AG10803 (cell line): ENCODE measurements at regions not wholly inside any gene's neighbourhood (a gene's known extent, or its start where the extent isn't known, plus 50 kb on each side); places are given as distances from the start of the nearest gene placed in this dataset.

Experiments
- DNase-seq: peaks from one replicate; pipeline ENCODE4 v3.0.0; 2010; ENCODE audit warnings: low read depth
- H3K4me3 ChIP-seq: 2 replicates; pipeline ENCODE4 v1.5.1; 2011; ENCODE audit warnings: mild to moderate bottlenecking, low read length, control low read depth
- CTCF ChIP-seq: conservative IDR thresholded peaks from 2 replicates; pipeline ENCODE4 v1.5.1; 2011; ENCODE audit warnings: mild to moderate bottlenecking, low read length, control low read depth, inconsistent platforms

- TF ChIP-seq CTCF: no peak
- H3K4me3 ChIP-seq: no peak overlapping the region
- DNase-seq: peak; percentile 35
Observed at GRCh38 chr1:201710632-201711597, 118.0 kb upstream of the IPO9 start.

- TF ChIP-seq CTCF: no peak
- no peak overlapping the region for H3K4me3 ChIP-seq
- DNase-seq: peak; percentile 58
Observed at GRCh38 chr1:201711811-201712210, 117.1 kb upstream of the IPO9 start.

GRCh38 chr1:201712387-201713085, 116.4 kb upstream of the IPO9 start:
- no peak for TF ChIP-seq CTCF
- H3K4me3 ChIP-seq: no peak overlapping the region
- DNase-seq: no peak

- no peak for TF ChIP-seq CTCF
- H3K4me3 ChIP-seq: no peak overlapping the region
- peak; percentile 99 for DNase-seq
Observed at GRCh38 chr1:201713086-201713810, 115.7 kb upstream of the IPO9 start.

- H3K4me3 ChIP-seq: peak overlapping the region; percentile 8; the same call in 1 of the 2 replicates
- peak; percentile 99 for DNase-seq
Observed at GRCh38 chr1:201714542-201715329, 114.2 kb upstream of the IPO9 start.

More at GRCh38 chr1:201714542-201715329, 114.2 kb upstream of the IPO9 start:
- 0 out of 2 replicates have a peak, but pooled peaks have one; percentile 4 for TF ChIP-seq CTCF
